Neuronal stem cell (in vitro differentiated cells): ENCODE measurements at regions not wholly inside any gene's neighbourhood (a gene's known extent, or its start where the extent isn't known, plus 50 kb on each side); places are given as distances from the start of the nearest gene placed in this dataset.

Experiments
- DNase-seq: peaks from one replicate; pipeline ENCODE4 v3.0.0-alpha.2; 2013; ENCODE audit warnings: low spot score
- H2AFZ ChIP-seq: one replicate; pipeline ENCODE4 v1.6.1; 2013; ENCODE audit warnings: mild to moderate bottlenecking, low read length, inconsistent platforms
- H2AK5ac ChIP-seq: 2 replicates; pipeline ENCODE4 v1.6.1; 2013; ENCODE audit warnings: low read depth, mild to moderate bottlenecking, inconsistent platforms, low read length, moderate library complexity, mixed read lengths
- H2BK120ac ChIP-seq: 2 replicates; pipeline ENCODE4 v1.6.1; 2013; ENCODE audit warnings: low read depth, mild to moderate bottlenecking, inconsistent platforms, low read length, moderate library complexity, mixed read lengths
- H2BK12ac ChIP-seq: one replicate; pipeline ENCODE4 v1.6.1; 2013; ENCODE audit warnings: low read length, inconsistent platforms
- H2BK15ac ChIP-seq: 2 replicates; pipeline ENCODE4 v1.6.1; 2013; ENCODE audit warnings: mild to moderate bottlenecking, low read length, inconsistent platforms, mixed read lengths
- H2BK5ac ChIP-seq: one replicate; pipeline ENCODE4 v1.6.1; 2013; ENCODE audit warnings: inconsistent platforms, mild to moderate bottlenecking, low read length, moderate library complexity
- H3K14ac ChIP-seq: one replicate; pipeline ENCODE4 v1.6.1; 2013; ENCODE audit warnings: low read length, inconsistent platforms
- H3K18ac ChIP-seq: 2 replicates; pipeline ENCODE4 v1.6.1; 2013; ENCODE audit warnings: low read length, inconsistent platforms
- H3K23ac ChIP-seq: 2 replicates; pipeline ENCODE4 v1.6.1; 2013; ENCODE audit warnings: low read depth, mild to moderate bottlenecking, mixed read lengths, low read length, inconsistent platforms; ENCODE audit not compliant: poor library complexity
- H3K27ac ChIP-seq: replicated peaks from 3 replicates; pipeline ENCODE4 v1.5.1; 2013; ENCODE audit warnings: low read length, inconsistent platforms
- H3K27me3 ChIP-seq, 3 experiments: 2 replicates each; pipeline ENCODE4 v1.6.1; 2013; ENCODE audit warnings: low read length in 3 of 3, mild to moderate bottlenecking in 2 of 3, inconsistent platforms in 1 of 3, low read depth in 1 of 3, mixed read lengths in 1 of 3, moderate library complexity in 1 of 3; ENCODE audit not compliant: control insufficient read depth in 3 of 3, insufficient read depth in 3 of 3
- H3K36me3 ChIP-seq, 2 donors: replicated peaks in 1 of 2; 2 replicates each; pipeline ENCODE4 v1.6.1; 2013; ENCODE audit warnings: low read length in 2 of 2; ENCODE audit not compliant: control insufficient read depth in 2 of 2, insufficient read depth in 2 of 2
- H3K4ac ChIP-seq: 2 replicates; pipeline ENCODE4 v1.6.1; 2013; ENCODE audit warnings: inconsistent platforms, mild to moderate bottlenecking, low read length, moderate library complexity
- H3K4me1 ChIP-seq, 2 donors: 1 replicate in 1 of 2; 2 replicates in 1 of 2; pipeline ENCODE4 v1.6.1; 2013; ENCODE audit warnings: low read length in 2 of 2, low read depth in 1 of 2; ENCODE audit not compliant: control insufficient read depth in 2 of 2, insufficient read depth in 1 of 2
- H3K4me2 ChIP-seq: one replicate; pipeline ENCODE4 v1.6.1; 2013; ENCODE audit warnings: mild to moderate bottlenecking, low read length, inconsistent platforms; ENCODE audit not compliant: insufficient read depth, poor library complexity, severe bottlenecking
- H3K4me3 ChIP-seq, 2 donors: 2 replicates each; pipeline ENCODE4 v1.5.1; 2013; ENCODE audit warnings: low read length in 2 of 2, mild to moderate bottlenecking in 2 of 2, inconsistent platforms in 1 of 2, moderate library complexity in 1 of 2
- H3K79me1 ChIP-seq: one replicate; pipeline ENCODE4 v1.6.1; 2013; ENCODE audit warnings: low read depth, mild to moderate bottlenecking, inconsistent platforms, low read length, moderate library complexity
- H3K9ac ChIP-seq: one replicate; pipeline ENCODE4 v1.6.1; 2013; ENCODE audit warnings: mild to moderate bottlenecking, low read depth, low read length, inconsistent platforms; ENCODE audit not compliant: poor library complexity
- H3K9me3 ChIP-seq, 2 donors: replicated peaks in 1 of 2; 2 replicates each; pipeline versions ENCODE3 to v1.6.1; 2013; ENCODE audit warnings: low read length in 2 of 2, mild to moderate bottlenecking in 2 of 2, inconsistent platforms in 1 of 2, low read depth in 1 of 2, mixed read lengths in 1 of 2, moderate library complexity in 1 of 2; ENCODE audit not compliant: control insufficient read depth in 2 of 2, insufficient read depth in 1 of 2
- H4K8ac ChIP-seq: one replicate; pipeline ENCODE4 v1.6.1; 2013; ENCODE audit warnings: low read depth, mild to moderate bottlenecking, inconsistent platforms, low read length, moderate library complexity
- H4K91ac ChIP-seq: one replicate; pipeline ENCODE4 v1.6.1; 2013; ENCODE audit warnings: low read length, low read depth, mild to moderate bottlenecking, inconsistent platforms; ENCODE audit not compliant: poor library complexity
- WGBS, 2 donors: extraction: QIAGEN DNeasy Blood & Tissue Kit; methylation state at CpG; one replicate each; pipeline ENCODE4 v1.1.7; 2013; ENCODE audit warnings: missing lambda C conversion rate in 2 of 2, mixed read lengths in 1 of 2; ENCODE audit not compliant: insufficient read length in 2 of 2, insufficient replicate concordance in 1 of 2; ENCODE audit errors: extremely low coverage in 2 of 2; 5-methylcytosine and 5-hydroxymethylcytosine counted together

- no peak overlapping the region for H2BK12ac ChIP-seq
- H3K4me3 ChIP-seq: no peak overlapping the region
- H3K9ac ChIP-seq: no peak overlapping the region
- H3K23ac ChIP-seq: no peak overlapping the region
- H3K14ac ChIP-seq: no peak overlapping the region
- H4K8ac ChIP-seq: no peak overlapping the region
- H3K4me2 ChIP-seq: no peak overlapping the region
- H3K9me3 ChIP-seq: no peaks in the 10 kb centered on the region
- no peak overlapping the region for H2BK5ac ChIP-seq
- no peak overlapping the region for H3K27ac ChIP-seq
- no peaks in the 10 kb centered on the region for H3K27me3 ChIP-seq
- H2BK15ac ChIP-seq: no peak overlapping the region
- no peaks in the 10 kb centered on the region for H3K79me1 ChIP-seq
- H3K4me1 ChIP-seq: peaks cover 0 to 2% of the 10 kb centered on the region in 2 donors
- no peak overlapping the region for H3K18ac ChIP-seq
- H2AK5ac ChIP-seq: no peak overlapping the region
- H3K4ac ChIP-seq: no peak overlapping the region
- no peaks in the 10 kb centered on the region for H3K36me3 ChIP-seq
- H2BK120ac ChIP-seq: no peak overlapping the region
- H4K91ac ChIP-seq: no peak overlapping the region
- WGBS, 2 donors: no CpG with 5 or more reads among the region's 2 CpGs
- DNase-seq: no peak
- no peak overlapping the region for H2AFZ ChIP-seq
Observed at GRCh38 chr10:85444868-85445267, 921.7 kb downstream of the GRID1 start.

DNA sequence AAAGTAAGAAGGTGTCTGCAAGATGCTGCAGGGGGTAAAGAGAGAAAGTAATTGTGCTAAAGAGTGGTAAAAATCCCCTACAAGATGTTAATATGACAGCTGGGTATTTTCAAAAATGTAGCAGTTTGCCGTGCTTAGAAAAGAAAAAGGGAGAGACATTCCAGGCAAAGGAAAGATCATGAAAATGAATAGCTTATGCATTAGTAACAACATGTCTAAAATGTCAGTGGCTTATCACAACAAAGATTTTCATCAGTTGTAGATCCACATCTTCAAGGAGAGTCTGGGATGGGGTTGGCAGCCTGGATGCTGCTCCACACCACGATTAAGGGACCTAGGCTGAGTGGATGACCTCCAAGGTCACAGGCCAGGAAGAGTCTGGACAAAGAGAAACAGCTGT lies 920.9 kb downstream of the GRID1 start:
- Histone ChIP-seq H3K14ac (no peak overlapping the region), H3K79me1 (no peaks in the 10 kb centered on the region), H3K23ac (no peak overlapping the region), H3K27me3 (no peaks in the 10 kb centered on the region), H2BK5ac (no peak overlapping the region), H3K4me2 (no peak overlapping the region), H3K4me1 (peaks cover 0 to 2% of the 10 kb centered on the region in 2 donors), H3K9ac (no peak overlapping the region), H3K27ac (no peak overlapping the region), H3K18ac (no peak overlapping the region), H3K9me3 (no peaks in the 10 kb centered on the region), H3K4me3 (no peak overlapping the region), H3K36me3 (no peaks in the 10 kb centered on the region), H3K4ac (no peak overlapping the region), H2AK5ac (no peak overlapping the region), H4K8ac (no peak overlapping the region), H2BK15ac (no peak overlapping the region), H2BK120ac (no peak overlapping the region), H2AFZ (no peak overlapping the region), H4K91ac (no peak overlapping the region), H2BK12ac (no peak overlapping the region)
- WGBS, 2 donors: no CpG with 5 or more reads among the region's 2 CpGs
- no peak for DNase-seq

GRCh38 chr10:85446827-85447226 lies 919.8 kb downstream of the GRID1 start:
- Histone ChIP-seq H4K91ac (no peak overlapping the region), H3K9ac (no peak overlapping the region), H2AK5ac (no peak overlapping the region), H3K4me2 (no peak overlapping the region), H2AFZ (no peak overlapping the region), H2BK5ac (no peak overlapping the region), H3K36me3 (no peaks in the 10 kb centered on the region), H4K8ac (no peak overlapping the region), H2BK12ac (no peak overlapping the region), H2BK15ac (no peak overlapping the region), H3K27me3 (no peaks in the 10 kb centered on the region), H3K79me1 (no peaks in the 10 kb centered on the region), H3K18ac (no peak overlapping the region), H2BK120ac (no peak overlapping the region), H3K27ac (no peak overlapping the region), H3K4me3 (no peak overlapping the region), H3K4ac (no peak overlapping the region), H3K23ac (no peak overlapping the region), H3K9me3 (no peaks in the 10 kb centered on the region), H3K4me1 (no peaks in the 10 kb centered on the region), H3K14ac (no peak overlapping the region)
- no CpG with 5 or more reads among the region's 2 CpGs for WGBS, 2 donors
- no peak for DNase-seq

DNA sequence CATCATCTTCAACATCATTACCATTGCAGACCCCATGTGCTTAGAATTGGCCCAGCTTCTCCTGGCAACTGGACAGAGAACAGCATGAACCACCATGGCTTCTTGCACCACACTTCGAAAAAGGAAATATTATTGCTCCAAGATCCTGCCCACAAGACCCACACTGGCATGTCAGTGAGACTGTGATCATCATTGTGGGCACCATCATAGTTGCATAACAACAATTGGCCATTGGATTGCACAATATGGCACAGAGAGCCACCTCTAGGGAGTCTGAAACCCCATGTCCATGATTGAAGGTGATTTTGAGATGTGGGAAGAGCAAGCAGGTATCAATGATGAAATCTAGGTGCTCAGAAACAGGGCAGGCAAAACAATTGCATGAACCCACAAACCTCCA lies 918.9 kb downstream of the GRID1 start:
- Histone ChIP-seq H2BK15ac (no peak overlapping the region), H3K4me2 (no peak overlapping the region)
- no CpG with 5 or more reads among the region's 1 CpG for WGBS, 2 donors

More for the DNA sequence above, 918.9 kb downstream of the GRID1 start:
- Histone ChIP-seq H3K79me1 (no peaks in the 10 kb centered on the region), H3K18ac (no peak overlapping the region), H3K14ac (no peak overlapping the region), H3K9ac (no peak overlapping the region), H2AK5ac (no peak overlapping the region), H2AFZ (no peak overlapping the region), H3K27me3 (no peaks in the 10 kb centered on the region), H4K91ac (no peak overlapping the region), H3K9me3 (no peaks in the 10 kb centered on the region), H2BK120ac (no peak overlapping the region), H2BK12ac (no peak overlapping the region), H3K27ac (no peak overlapping the region), H4K8ac (no peak overlapping the region), H3K4me1 (no peaks in the 10 kb centered on the region), H3K36me3 (no peaks in the 10 kb centered on the region), H3K4me3 (no peak overlapping the region), H3K4ac (no peak overlapping the region), H2BK5ac (no peak overlapping the region), H3K23ac (no peak overlapping the region)
- DNase-seq: no peak
